ENCODE measurements at regions not wholly inside any gene's neighbourhood (a gene's known extent, or its start where the extent isn't known, plus 50 kb on each side); places are given as distances from the start of the nearest gene placed in this dataset.
"Not testable (repeated sequence)": the region's sequence is repeated elsewhere in the genome, so short reads cannot be mapped to it uniquely, and the experiment has no call there.

DNA sequence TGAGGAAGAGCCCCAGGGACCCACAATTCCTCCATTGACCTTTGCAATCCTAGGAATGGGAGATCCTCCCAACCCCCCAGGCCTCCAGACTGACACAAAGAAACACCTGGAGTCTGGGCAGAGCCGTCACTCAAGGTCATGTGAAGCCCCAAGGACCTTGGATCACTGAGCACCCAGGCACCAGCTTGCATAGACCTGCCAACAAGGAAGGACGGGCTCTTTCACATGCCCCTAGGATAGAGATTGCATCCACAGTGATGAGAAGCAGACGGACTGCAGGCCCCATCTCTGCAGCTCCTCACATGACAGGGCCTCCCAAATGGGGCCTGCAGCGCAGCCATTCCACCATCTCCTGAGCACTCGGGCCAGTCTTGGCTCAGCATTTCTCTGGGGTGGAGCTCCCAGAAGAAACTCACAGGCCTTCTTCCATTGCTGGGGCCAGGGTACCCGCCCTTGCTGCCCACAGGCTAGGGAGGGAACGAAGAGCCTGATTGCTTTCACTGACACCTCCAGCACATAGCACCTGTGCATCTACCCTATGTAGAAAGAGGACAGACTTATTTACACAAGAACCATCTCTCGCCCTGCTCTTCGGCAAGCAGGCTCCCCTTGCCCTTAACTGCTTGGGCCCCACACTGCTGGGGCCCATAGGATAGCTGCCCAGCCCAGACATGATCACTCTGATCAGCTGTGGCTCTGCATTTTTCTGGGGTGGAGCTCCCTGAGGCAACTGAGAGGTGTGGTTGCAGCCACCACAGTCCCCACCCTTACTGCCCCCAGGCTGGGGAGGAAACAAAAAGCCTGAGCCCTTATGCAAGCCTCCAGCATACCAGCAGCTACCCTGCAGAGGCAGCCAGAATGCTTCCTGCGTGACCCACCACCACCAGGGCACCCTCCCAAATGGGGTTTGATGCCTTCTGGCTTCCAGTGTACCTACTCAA is 185.7 kb upstream of the ZCCHC13 start:
- Histone ChIP-seq H3K4me2 (ENCODE audit: insufficient read depth, low read length) (no peak overlapping the region), H3K27me3 (ENCODE audit: insufficient read depth, low read length) (no peaks in the 10 kb centered on the region), H4K20me1 (ENCODE audit: insufficient read depth, low read length) (peaks cover 4% of the 10 kb centered on the region), H3K4me3 (ENCODE audit: insufficient read depth, low read length) (no peak overlapping the region), H2AFZ (ENCODE audit: low read length) (no peak overlapping the region), H3K4me1 (ENCODE audit: insufficient read depth, low read length) (peaks cover 8% of the 10 kb centered on the region), H3K27ac (ENCODE audit: low read depth, low read length) (no peak overlapping the region), H3K36me3 (ENCODE audit: insufficient read depth, low read length) (no peaks in the 10 kb centered on the region), H3K9me3 (ENCODE audit: low read depth, low read length) (no peaks in the 10 kb centered on the region), H3K79me2 (ENCODE audit: insufficient read depth, low read length) (no peaks in the 10 kb centered on the region)
- TF ChIP-seq, protein P1, sequence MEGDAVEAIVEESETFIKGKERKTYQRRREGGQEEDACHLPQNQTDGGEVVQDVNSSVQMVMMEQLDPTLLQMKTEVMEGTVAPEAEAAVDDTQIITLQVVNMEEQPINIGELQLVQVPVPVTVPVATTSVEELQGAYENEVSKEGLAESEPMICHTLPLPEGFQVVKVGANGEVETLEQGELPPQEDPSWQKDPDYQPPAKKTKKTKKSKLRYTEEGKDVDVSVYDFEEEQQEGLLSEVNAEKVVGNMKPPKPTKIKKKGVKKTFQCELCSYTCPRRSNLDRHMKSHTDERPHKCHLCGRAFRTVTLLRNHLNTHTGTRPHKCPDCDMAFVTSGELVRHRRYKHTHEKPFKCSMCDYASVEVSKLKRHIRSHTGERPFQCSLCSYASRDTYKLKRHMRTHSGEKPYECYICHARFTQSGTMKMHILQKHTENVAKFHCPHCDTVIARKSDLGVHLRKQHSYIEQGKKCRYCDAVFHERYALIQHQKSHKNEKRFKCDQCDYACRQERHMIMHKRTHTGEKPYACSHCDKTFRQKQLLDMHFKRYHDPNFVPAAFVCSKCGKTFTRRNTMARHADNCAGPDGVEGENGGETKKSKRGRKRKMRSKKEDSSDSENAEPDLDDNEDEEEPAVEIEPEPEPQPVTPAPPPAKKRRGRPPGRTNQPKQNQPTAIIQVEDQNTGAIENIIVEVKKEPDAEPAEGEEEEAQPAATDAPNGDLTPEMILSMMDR (IDR thresholded peaks at IDR 0.05; ENCODE audit: extremely low read depth, low read depth, low read length), result no peak
- no peak for DNase-seq (ENCODE audit: insufficient read length, low spot score, missing footprints)

DNA sequence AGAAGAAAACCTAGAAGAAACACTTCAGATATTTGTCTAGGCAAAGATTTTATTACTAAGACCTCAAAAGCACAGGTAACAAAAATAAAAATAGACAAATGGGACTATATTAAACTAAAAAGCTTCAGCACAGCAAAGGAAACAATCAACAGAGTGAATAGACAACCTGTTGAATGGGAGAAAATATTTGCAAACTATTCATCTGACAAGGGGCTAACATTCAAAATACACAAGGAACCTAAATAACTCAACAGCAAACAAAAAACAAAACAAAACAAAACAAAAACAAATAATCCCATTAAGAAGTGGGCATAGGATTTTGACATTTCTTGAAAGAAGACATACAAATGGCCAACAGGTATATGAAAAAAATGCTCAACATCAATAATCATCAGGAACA is 192.7 kb upstream of the ZCCHC13 start:
- H3K27ac ChIP-seq (ENCODE audit: low read depth, low read length), result no peak overlapping the region
- no peak overlapping the region for H2AFZ ChIP-seq (ENCODE audit: low read length)
- H3K4me3 ChIP-seq (ENCODE audit: insufficient read depth, low read length), result no peak overlapping the region
- H3K4me1 ChIP-seq (ENCODE audit: insufficient read depth, low read length), result no peaks in the 10 kb centered on the region
- no peaks in the 10 kb centered on the region for H3K79me2 ChIP-seq (ENCODE audit: insufficient read depth, low read length)
- no peaks in the 10 kb centered on the region for H3K9me3 ChIP-seq (ENCODE audit: low read depth, low read length)
- H3K4me2 ChIP-seq (ENCODE audit: insufficient read depth, low read length), result no peak overlapping the region
- no peaks in the 10 kb centered on the region for H3K36me3 ChIP-seq (ENCODE audit: insufficient read depth, low read length)
- TF ChIP-seq, protein P1 (IDR thresholded peaks at IDR 0.05; ENCODE audit: extremely low read depth, low read depth, low read length), result no peak
- no peaks in the 10 kb centered on the region for H3K27me3 ChIP-seq (ENCODE audit: insufficient read depth, low read length)
- H4K20me1 ChIP-seq (ENCODE audit: insufficient read depth, low read length), result no peaks in the 10 kb centered on the region
- no peak for DNase-seq (ENCODE audit: insufficient read length, low spot score, missing footprints)

DNA sequence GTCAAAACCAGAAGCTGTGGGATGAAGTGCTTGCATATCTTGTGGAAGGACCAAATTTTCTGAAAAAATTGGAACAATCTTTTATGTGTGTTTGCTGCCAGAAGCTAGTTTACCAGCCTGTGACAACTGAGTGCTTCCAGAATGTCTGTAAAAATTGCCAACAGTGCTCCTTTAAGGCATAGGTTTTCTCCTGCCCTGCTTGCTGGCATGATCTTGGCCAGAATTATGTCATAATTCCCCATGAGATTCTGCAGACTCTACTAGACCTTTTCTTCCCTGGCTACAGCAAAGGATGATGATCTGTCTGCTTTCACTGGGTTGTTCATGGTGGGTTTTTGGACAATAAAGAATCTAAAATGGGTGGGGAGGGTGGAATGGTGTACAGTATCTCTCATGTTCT is 196.3 kb upstream of the ZCCHC13 start:
- H3K36me3 ChIP-seq (ENCODE audit: insufficient read depth, low read length), result no peaks in the 10 kb centered on the region
- H3K4me3 ChIP-seq (ENCODE audit: insufficient read depth, low read length), result no peak overlapping the region
- H3K9me3 ChIP-seq (ENCODE audit: low read depth, low read length), result peaks cover 4% of the 10 kb centered on the region
- no peak overlapping the region for H2AFZ ChIP-seq (ENCODE audit: low read length)
- no peaks in the 10 kb centered on the region for H3K27me3 ChIP-seq (ENCODE audit: insufficient read depth, low read length)
- H3K79me2 ChIP-seq (ENCODE audit: insufficient read depth, low read length), result no peaks in the 10 kb centered on the region
- H3K4me1 ChIP-seq (ENCODE audit: insufficient read depth, low read length), result no peaks in the 10 kb centered on the region
- no peak for DNase-seq (ENCODE audit: insufficient read length, low spot score, missing footprints)
- no peak overlapping the region for H3K4me2 ChIP-seq (ENCODE audit: insufficient read depth, low read length)
- H3K27ac ChIP-seq (ENCODE audit: low read depth, low read length), result no peak overlapping the region
- TF ChIP-seq, protein P1 (IDR thresholded peaks at IDR 0.05; ENCODE audit: extremely low read depth, low read depth, low read length), result no peak
- H4K20me1 ChIP-seq (ENCODE audit: insufficient read depth, low read length), result no peaks in the 10 kb centered on the region

DNA sequence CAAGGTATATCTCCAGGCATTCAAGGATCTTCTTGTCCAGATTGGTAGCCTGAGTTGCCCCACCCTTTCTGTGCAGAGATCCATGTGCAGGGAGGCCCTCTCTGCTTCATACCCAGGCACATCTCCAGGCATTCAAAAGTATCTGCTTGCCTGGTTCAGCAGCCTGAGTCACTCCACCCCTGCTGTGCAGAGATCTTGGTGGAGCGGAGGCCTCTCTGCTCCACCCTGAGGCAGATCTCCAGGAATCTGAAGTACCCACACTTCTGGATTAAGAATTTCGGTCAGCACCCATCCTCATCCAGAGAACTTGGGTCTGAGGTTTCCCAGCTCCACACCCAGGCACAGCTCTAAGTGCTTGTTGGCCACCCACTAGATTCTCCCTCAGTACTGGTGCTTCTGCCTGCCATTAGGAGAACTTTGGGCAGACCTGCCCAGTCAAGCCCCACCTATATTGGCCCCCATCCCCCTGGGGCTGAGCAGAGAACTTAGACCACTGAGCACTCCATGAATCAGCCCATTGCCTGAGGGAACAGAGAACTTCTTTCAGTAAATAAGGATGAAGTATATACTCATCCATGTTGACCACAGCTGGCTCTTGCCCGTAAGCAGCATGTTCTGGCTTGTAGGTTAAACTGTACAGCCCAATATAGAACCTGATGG is 199.5 kb upstream of the ZCCHC13 start:
- H4K20me1 ChIP-seq (ENCODE audit: insufficient read depth, low read length), result no peaks in the 10 kb centered on the region
- no peak overlapping the region for H3K27ac ChIP-seq (ENCODE audit: low read depth, low read length)
- no peaks in the 10 kb centered on the region for H3K36me3 ChIP-seq (ENCODE audit: insufficient read depth, low read length)
- H3K4me2 ChIP-seq (ENCODE audit: insufficient read depth, low read length), result no peak overlapping the region
- H3K9me3 ChIP-seq (ENCODE audit: low read depth, low read length), result peaks cover 6% of the 10 kb centered on the region
- peak; percentile 92 for DNase-seq (ENCODE audit: insufficient read length, low spot score, missing footprints)
- H3K27me3 ChIP-seq (ENCODE audit: insufficient read depth, low read length), result no peaks in the 10 kb centered on the region
- H2AFZ ChIP-seq (ENCODE audit: low read length), result no peak overlapping the region
- H3K4me1 ChIP-seq (ENCODE audit: insufficient read depth, low read length), result no peaks in the 10 kb centered on the region
- H3K79me2 ChIP-seq (ENCODE audit: insufficient read depth, low read length), result no peaks in the 10 kb centered on the region
- H3K4me3 ChIP-seq (ENCODE audit: insufficient read depth, low read length), result no peak overlapping the region
- TF ChIP-seq, protein P1 (IDR thresholded peaks at IDR 0.05; ENCODE audit: extremely low read depth, low read depth, low read length), result no peak

DNA sequence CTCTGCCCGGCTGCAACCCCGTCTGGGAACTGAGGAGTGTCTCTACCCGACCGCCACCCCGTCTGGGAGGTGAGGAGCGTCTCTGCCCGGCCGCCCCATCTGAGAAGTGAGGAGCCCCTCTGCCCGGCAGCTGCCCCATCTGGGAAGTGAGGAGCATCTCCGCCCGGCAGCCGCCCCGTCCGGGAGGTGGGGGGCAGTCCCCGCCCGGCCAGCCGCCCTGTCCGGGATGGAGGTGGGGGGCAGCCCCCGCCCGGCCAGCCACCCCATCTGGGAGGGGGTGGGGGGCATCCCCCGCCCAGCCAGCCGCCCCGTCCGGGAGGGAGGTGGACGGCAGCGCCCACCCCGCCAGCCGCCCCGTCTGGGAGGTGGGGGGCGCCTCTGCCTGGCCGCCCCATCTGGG is 205.6 kb upstream of the ZCCHC13 start:
- not testable (repeated sequence) for H2AFZ ChIP-seq (ENCODE audit: low read length)

More for the DNA sequence above, 205.6 kb upstream of the ZCCHC13 start:
- not testable (repeated sequence) for H3K4me3 ChIP-seq (ENCODE audit: insufficient read depth, low read length); H3K27me3 ChIP-seq (ENCODE audit: insufficient read depth, low read length); DNase-seq (ENCODE audit: insufficient read length, low spot score, missing footprints); H3K4me2 ChIP-seq (ENCODE audit: insufficient read depth, low read length); H3K9me3 ChIP-seq (ENCODE audit: low read depth, low read length); H3K4me1 ChIP-seq (ENCODE audit: insufficient read depth, low read length); H3K79me2 ChIP-seq (ENCODE audit: insufficient read depth, low read length); H4K20me1 ChIP-seq (ENCODE audit: insufficient read depth, low read length); H3K27ac ChIP-seq (ENCODE audit: low read depth, low read length); H3K36me3 ChIP-seq (ENCODE audit: insufficient read depth, low read length)

All from osteoblast (primary cell).